Upper lobe of left lung (tissue), 6 donors: ENCODE measurements at regions not wholly inside any gene's neighbourhood (a gene's known extent, or its start where the extent isn't known, plus 50 kb on each side); places are given as distances from the start of the nearest gene placed in this dataset.

Experiments used
- ATAC-seq, 2 donors: fragments of 200-7000 bp; cut with Tn5 transposase; one replicate each; pipeline ENCODE4 v1.9.1; 2022; ENCODE audit warnings: mild to moderate bottlenecking in 2 of 2, moderate library complexity in 2 of 2; ENCODE audit not compliant: low FRiP score in 2 of 2
- DNase-seq, 2 donors: peaks; one replicate each; pipeline ENCODE4 v3.0.0-alpha.2; 2019 to 2020
- H3K27ac ChIP-seq, 4 donors: fragments of 200-600 bp; sonication (generic); one replicate each; pipeline ENCODE4 v1.5.1; 2016 to 2019
- H3K27me3 ChIP-seq, 4 donors: fragments of 200-600 bp; sonication (generic); one replicate each; pipeline ENCODE4 v1.5.1; 2017 to 2019
- H3K36me3 ChIP-seq, 4 donors: fragments of 200-600 bp; sonication (generic); one replicate each; pipeline ENCODE4 v1.5.1; 2016 to 2019
- H3K4me1 ChIP-seq, 4 donors: fragments of 200-600 bp; sonication (generic); one replicate each; pipeline ENCODE4 v1.5.1; 2018 to 2019
- H3K4me3 ChIP-seq, 4 donors: fragments of 200-600 bp; sonication (generic); one replicate each; pipeline ENCODE4 v1.5.1; 2017 to 2019; ENCODE audit warnings: mild to moderate bottlenecking in 2 of 4, moderate library complexity in 1 of 4
- H3K9me3 ChIP-seq, 4 donors: fragments of 200-600 bp; sonication (generic); one replicate each; pipeline ENCODE4 v1.5.1; 2018 to 2019
- CTCF ChIP-seq, 6 experiments: fragments of 450-650 bp in 4 of 6; fragments of 200-600 bp in 2 of 6; sonication (generic) in 2 of 6; IDR thresholded peaks; one replicate each; pipeline ENCODE4 v1.5.1; 2016 to 2019; ENCODE audit warnings: antibody characterized with exemption in 6 of 6
- EP300 ChIP-seq, 4 donors: sonication (generic); formaldehyde crosslinking; IDR thresholded peaks; one replicate each; pipeline ENCODE4 v1.5.1; 2017; ENCODE audit warnings: antibody characterized with exemption in 4 of 4, control low read depth in 2 of 4
- POLR2A ChIP-seq, 4 donors: fragments of 450-650 bp; IDR thresholded peaks; one replicate each; pipeline ENCODE4 v1.5.1; 2016 to 2017; ENCODE audit warnings: antibody characterized with exemption in 4 of 4, mild to moderate bottlenecking in 2 of 4
- POLR2AphosphoS5 ChIP-seq, 2 donors: sonication (generic); formaldehyde crosslinking; IDR thresholded peaks; one replicate each; pipeline ENCODE4 v1.5.1; 2017; ENCODE audit warnings: antibody characterized with exemption in 2 of 2
- WGBS, 2 donors: methylation state at CpG; one replicate each; pipeline ENCODE4 v1.1.5; 2017 to 2018; 5-methylcytosine and 5-hydroxymethylcytosine counted together
- donor health status: DM: no; HTN: no; CAD: no; lungs with moderate emphysema.
- donor health status: DM: no; HTN: yes; CAD: no; lungs with severe emphysema.

DNA sequence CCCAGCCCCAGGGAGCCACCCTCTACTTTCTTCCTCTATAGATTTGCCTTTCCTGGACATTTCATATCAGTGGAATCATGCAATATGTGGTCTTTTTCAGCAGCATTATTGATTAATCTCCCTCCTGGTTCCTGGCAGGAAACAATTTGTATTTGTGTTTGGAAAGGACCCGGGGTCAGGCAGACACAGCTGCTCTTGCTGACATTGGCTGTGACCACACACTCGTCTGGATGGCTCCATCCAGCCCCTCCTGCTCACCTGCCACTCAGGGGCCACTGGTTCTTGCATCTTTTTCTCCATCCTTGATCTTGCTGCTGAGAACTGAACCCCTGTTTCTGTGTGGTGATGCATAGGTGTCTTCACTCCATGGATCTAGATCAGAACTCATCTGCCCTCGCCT is 176.6 kb upstream of the MKI67 start:
- H3K9me3 ChIP-seq, result no peaks in the 10 kb centered on the region
- TF ChIP-seq CTCF (IDR thresholded peaks at IDR 0.05) (no peak), EP300 (IDR thresholded peaks at IDR 0.05) (no peak), POLR2A (IDR thresholded peaks at IDR 0.05) (no peak), POLR2AphosphoS5 (IDR thresholded peaks at IDR 0.05) (no peak)
- no peak for ATAC-seq
- H3K27me3 ChIP-seq, result no peaks in the 10 kb centered on the region
- no peaks in the 10 kb centered on the region for H3K4me1 ChIP-seq
- no peak overlapping the region for H3K27ac ChIP-seq
- no peak overlapping the region for H3K4me3 ChIP-seq
- WGBS, 2 donors, result 53 to 63% methylated on average over 3 of the region's 3 CpGs
- DNase-seq, result no peak
- H3K36me3 ChIP-seq, result no peaks in the 10 kb centered on the region

- TF ChIP-seq POLR2A (IDR thresholded peaks at IDR 0.05), result no peak
- TF ChIP-seq CTCF (IDR thresholded peaks at IDR 0.05), result no peak
- no peak for TF ChIP-seq POLR2AphosphoS5 (IDR thresholded peaks at IDR 0.05)
- no peak for TF ChIP-seq EP300 (IDR thresholded peaks at IDR 0.05)
- ATAC-seq (no peak), DNase-seq (no peak)
- WGBS, 2 donors, result 73 to 75% methylated on average over 5 of the region's 5 CpGs
- no peak overlapping the region for H3K4me3 ChIP-seq
- no peaks in the 10 kb centered on the region for H3K36me3 ChIP-seq
- H3K27me3 ChIP-seq, result no peaks in the 10 kb centered on the region
- H3K9me3 ChIP-seq, result no peaks in the 10 kb centered on the region
- H3K4me1 ChIP-seq, result no peaks in the 10 kb centered on the region
- H3K27ac ChIP-seq, result no peak overlapping the region
Measured at GRCh38 chr10:128304271-128304670, 178.0 kb upstream of the MKI67 start.

- ATAC-seq, result no peak
- H3K9me3 ChIP-seq, result no peaks in the 10 kb centered on the region
- no peaks in the 10 kb centered on the region for H3K4me1 ChIP-seq
- no peak overlapping the region for H3K27ac ChIP-seq
- no peaks in the 10 kb centered on the region for H3K27me3 ChIP-seq
- H3K36me3 ChIP-seq, result no peaks in the 10 kb centered on the region
- no peak for TF ChIP-seq CTCF (IDR thresholded peaks at IDR 0.05)
- TF ChIP-seq EP300 (IDR thresholded peaks at IDR 0.05), result no peak
- TF ChIP-seq POLR2AphosphoS5 (IDR thresholded peaks at IDR 0.05), result no peak
- no peak for TF ChIP-seq POLR2A (IDR thresholded peaks at IDR 0.05)
- WGBS, 2 donors, result 72 to 84% methylated on average over 6 to 17 of the region's 17 CpGs
- peak in 1 of 2 donors; percentile 37 for DNase-seq
- no peak overlapping the region for H3K4me3 ChIP-seq
Measured at GRCh38 chr10:128305601-128306345, 179.6 kb upstream of the MKI67 start.

DNA sequence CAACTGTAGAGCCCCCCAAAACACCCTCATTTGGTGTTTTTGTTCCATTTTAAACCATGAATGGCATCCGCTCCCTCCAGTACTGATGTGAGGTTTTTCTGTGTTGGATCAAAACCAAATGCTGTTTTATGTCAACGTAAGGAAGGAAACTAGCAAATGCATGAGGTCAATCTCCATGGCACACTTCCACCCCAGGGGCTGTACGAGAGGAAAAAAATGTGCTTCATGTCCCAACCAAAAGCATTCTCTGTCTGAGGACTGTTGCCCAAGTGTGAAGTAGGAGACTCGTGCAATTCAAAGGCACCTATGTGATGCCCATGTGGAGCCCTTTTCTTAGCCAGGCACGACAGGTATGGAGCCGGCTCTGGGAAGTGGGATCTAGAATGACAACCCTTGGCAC is 180.3 kb upstream of the MKI67 start:
- Histone ChIP-seq H3K9me3 (no peaks in the 10 kb centered on the region), H3K27ac (no peak overlapping the region), H3K4me3 (no peak overlapping the region), H3K27me3 (no peaks in the 10 kb centered on the region), H3K36me3 (no peaks in the 10 kb centered on the region), H3K4me1 (no peaks in the 10 kb centered on the region)
- TF ChIP-seq POLR2A (IDR thresholded peaks at IDR 0.05) (no peak), CTCF (IDR thresholded peaks at IDR 0.05) (no peak), POLR2AphosphoS5 (IDR thresholded peaks at IDR 0.05) (no peak), EP300 (IDR thresholded peaks at IDR 0.05) (no peak)
- WGBS, 2 donors, result 53 to 65% methylated on average over 6 of the region's 6 CpGs
- no peak for DNase-seq
- ATAC-seq, result no peak

DNA sequence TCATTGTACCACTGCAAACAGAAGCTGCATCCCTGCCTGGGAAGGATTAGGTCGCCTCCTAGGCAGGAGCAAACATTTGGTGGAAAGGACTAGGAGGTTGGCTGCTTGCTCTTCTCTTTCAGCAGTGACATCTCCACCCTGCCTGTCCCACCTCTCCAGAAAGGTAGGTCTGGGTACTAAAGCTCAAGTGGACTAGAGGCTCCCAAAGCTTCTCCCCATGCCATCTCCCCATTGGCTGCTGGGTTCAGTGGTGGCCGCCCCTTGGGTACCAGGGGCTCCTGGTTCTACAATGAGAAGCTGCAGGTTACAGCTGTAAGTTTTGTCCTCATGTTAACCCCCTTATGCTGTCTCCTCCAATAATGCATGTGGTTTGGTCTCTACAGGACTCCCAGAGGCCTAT is 180.7 kb upstream of the MKI67 start:
- WGBS, 2 donors, result 84% methylated on average over 2 of the region's 2 CpGs; no CpG with 5 or more reads in 1 of the 2 donors
- ATAC-seq (no peak), DNase-seq (no peak)
- no peaks in the 10 kb centered on the region for H3K36me3 ChIP-seq
- no peaks in the 10 kb centered on the region for H3K9me3 ChIP-seq
- TF ChIP-seq POLR2A (IDR thresholded peaks at IDR 0.05) (no peak), POLR2AphosphoS5 (IDR thresholded peaks at IDR 0.05) (no peak), EP300 (IDR thresholded peaks at IDR 0.05) (no peak)
- H3K27ac ChIP-seq, result no peak overlapping the region
- no peaks in the 10 kb centered on the region for H3K27me3 ChIP-seq
- no peaks in the 10 kb centered on the region for H3K4me1 ChIP-seq
- H3K4me3 ChIP-seq, result no peak overlapping the region
